ENCODE measurements at regions not wholly inside any gene's neighbourhood (a gene's known extent, or its start where the extent isn't known, plus 50 kb on each side); places are given as distances from the start of the nearest gene placed in this dataset.

DNA sequence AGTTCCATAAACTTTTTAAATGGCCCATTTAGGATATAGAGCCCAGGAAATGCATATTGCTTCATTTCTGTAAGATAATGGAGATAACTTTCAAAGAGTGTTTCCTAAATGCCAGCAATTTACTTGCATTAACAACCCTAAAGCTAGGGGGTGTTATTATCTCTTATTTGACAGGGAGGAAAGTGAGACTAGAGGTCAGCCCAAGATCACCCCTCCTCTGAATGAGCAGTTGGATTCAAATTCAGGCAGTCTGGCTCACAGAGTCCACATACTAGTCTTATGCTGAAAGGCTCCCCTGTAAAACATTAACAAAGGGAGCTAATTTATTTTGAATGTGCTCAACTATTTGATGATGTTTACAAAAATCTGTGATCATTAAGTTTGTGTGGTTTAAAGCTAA lies 49.9 kb upstream of the TRIM77 start:
- Histone ChIP-seq H3K4me1 (no peaks in the 10 kb centered on the region), H3K27me3 (no peaks in the 10 kb centered on the region), H3K9me3 (no peaks in the 10 kb centered on the region), H3K27ac (no peak overlapping the region), H3K36me3 (no peaks in the 10 kb centered on the region), H3K4me3 (no peak overlapping the region)
- DNase-seq, result no peak
- intact Hi-C loops (cut with DNase I), result no loop called here
- ATAC-seq, result no peak
- TF ChIP-seq, protein P1, sequence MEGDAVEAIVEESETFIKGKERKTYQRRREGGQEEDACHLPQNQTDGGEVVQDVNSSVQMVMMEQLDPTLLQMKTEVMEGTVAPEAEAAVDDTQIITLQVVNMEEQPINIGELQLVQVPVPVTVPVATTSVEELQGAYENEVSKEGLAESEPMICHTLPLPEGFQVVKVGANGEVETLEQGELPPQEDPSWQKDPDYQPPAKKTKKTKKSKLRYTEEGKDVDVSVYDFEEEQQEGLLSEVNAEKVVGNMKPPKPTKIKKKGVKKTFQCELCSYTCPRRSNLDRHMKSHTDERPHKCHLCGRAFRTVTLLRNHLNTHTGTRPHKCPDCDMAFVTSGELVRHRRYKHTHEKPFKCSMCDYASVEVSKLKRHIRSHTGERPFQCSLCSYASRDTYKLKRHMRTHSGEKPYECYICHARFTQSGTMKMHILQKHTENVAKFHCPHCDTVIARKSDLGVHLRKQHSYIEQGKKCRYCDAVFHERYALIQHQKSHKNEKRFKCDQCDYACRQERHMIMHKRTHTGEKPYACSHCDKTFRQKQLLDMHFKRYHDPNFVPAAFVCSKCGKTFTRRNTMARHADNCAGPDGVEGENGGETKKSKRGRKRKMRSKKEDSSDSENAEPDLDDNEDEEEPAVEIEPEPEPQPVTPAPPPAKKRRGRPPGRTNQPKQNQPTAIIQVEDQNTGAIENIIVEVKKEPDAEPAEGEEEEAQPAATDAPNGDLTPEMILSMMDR (IDR thresholded peaks at IDR 0.05), result no peak

All from left lung (tissue), 4 donors.